SU-DHL-6 (cell line): ENCODE measurements at regions not wholly inside any gene's neighbourhood (a gene's known extent, or its start where the extent isn't known, plus 50 kb on each side); places are given as distances from the start of the nearest gene placed in this dataset.

Experiments
- H2AFZ ChIP-seq: fragments of 200-600 bp; sonication (generic); 2 replicates; pipeline ENCODE4 v1.6.1; 2014; ENCODE audit warnings: low read depth, mild to moderate bottlenecking, moderate library complexity, mixed read lengths, antibody characterized with exemption, low read length; ENCODE audit not compliant: severe bottlenecking
- H3F3A ChIP-seq: fragments of 200-600 bp; shearing (Covaris generic); 2 replicates; pipeline ENCODE4 v1.6.0; 2016; ENCODE audit warnings: antibody characterized with exemption, mild to moderate bottlenecking; ENCODE audit not compliant: insufficient read depth
- H3K27ac ChIP-seq: fragments of 200-600 bp; sonication (generic); 2 replicates; pipeline ENCODE4 v1.5.1; 2016; ENCODE audit warnings: low read depth, mild to moderate bottlenecking, low read length, moderate library complexity, mixed read lengths
- H3K27me3 ChIP-seq: fragments of 200-600 bp; sonication (generic), shearing (Covaris generic); 2 replicates; pipeline ENCODE4 v1.6.0; 2014; ENCODE audit warnings: mild to moderate bottlenecking, low read length
- H3K36me3 ChIP-seq: fragments of 200-600 bp; sonication (generic); 2 replicates; pipeline ENCODE4 v1.6.1; 2014; ENCODE audit warnings: mild to moderate bottlenecking, low read length, mixed read lengths
- H3K4me2 ChIP-seq: fragments of 300-600, 200-600 bp; shearing (Covaris generic), sonication (generic); 2 replicates; pipeline ENCODE4 v1.6.0; 2014; ENCODE audit warnings: low read length, low read depth, mild to moderate bottlenecking; ENCODE audit not compliant: poor library complexity, severe bottlenecking
- H3K4me3 ChIP-seq: fragments of 200-600 bp; sonication (generic); 2 replicates; pipeline ENCODE4 v1.5.1; 2014; ENCODE audit warnings: antibody characterized with exemption, low read length, mild to moderate bottlenecking, mixed read lengths; ENCODE audit not compliant: insufficient read depth, poor library complexity, severe bottlenecking
- H3K79me2 ChIP-seq: fragments of 200-600 bp; sonication (generic); 2 replicates; pipeline ENCODE4 v1.6.1; 2014; ENCODE audit warnings: mild to moderate bottlenecking, low read length, moderate library complexity; ENCODE audit not compliant: insufficient read depth
- H3K9ac ChIP-seq: fragments of 200-600 bp; sonication (generic); 2 replicates; pipeline ENCODE4 v1.7.0; 2014; ENCODE audit warnings: mild to moderate bottlenecking, low read length
- H3K9me2 ChIP-seq: fragments of 200-600 bp; sonication (generic); replicated peaks from 2 replicates; pipeline ENCODE4 v1.6.1; 2014; ENCODE audit warnings: low read length; ENCODE audit not compliant: insufficient read depth
- H3K9me3 ChIP-seq: fragments of 200-600 bp; sonication (generic); 2 replicates; pipeline ENCODE4 v1.6.1; 2014; ENCODE audit warnings: low read length, mixed read lengths; ENCODE audit not compliant: insufficient read depth
- H4K20me1 ChIP-seq: fragments of 200-600 bp; sonication (generic); 2 replicates; pipeline ENCODE4 v1.6.1; 2014; ENCODE audit warnings: low read depth, mild to moderate bottlenecking, antibody characterized with exemption, low read length, moderate library complexity, mixed read lengths
- EZH2phosphoT487 ChIP-seq: fragments of 200-600 bp; sonication (generic), shearing (Covaris generic); conservative IDR thresholded peaks from 2 replicates; pipeline ENCODE4 v1.6.1; 2018; ENCODE audit warnings: mild to moderate bottlenecking, antibody characterized with exemption, low read length, moderate library complexity, mixed read lengths
- TF ChIP-seq, protein P1 (sequence below): fragments of 200-600 bp; sonication (generic); IDR thresholded peaks from one replicate; pipeline ENCODE4 v1.5.1; 2017; ENCODE audit warnings: antibody characterized with exemption, mild to moderate bottlenecking, low read length, moderate library complexity; ENCODE audit not compliant: insufficient read depth, poor library complexity, severe bottlenecking

DNA sequence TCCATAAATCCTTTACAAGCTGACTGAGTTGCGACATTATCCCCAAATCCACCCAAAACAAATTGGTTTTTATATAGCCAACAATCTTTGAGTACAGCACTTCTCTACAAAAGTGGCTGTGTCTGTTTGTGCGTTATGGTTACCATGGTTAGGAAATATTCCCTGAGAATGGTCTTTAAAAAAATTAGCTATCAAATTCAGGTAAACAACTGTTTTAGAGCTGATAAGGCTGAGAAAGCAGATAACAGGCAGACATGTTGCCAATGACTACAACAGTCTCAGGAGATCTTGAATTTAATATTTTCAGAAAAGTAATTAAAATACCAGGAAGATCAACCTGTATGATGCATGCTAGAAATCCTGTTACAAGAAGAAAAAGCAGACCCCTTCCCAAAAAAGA is 248.0 kb downstream of the RASSF9 start:
- Histone ChIP-seq H3K79me2 (no peaks in the 10 kb centered on the region), H3K9me2 (no peaks in the 10 kb centered on the region), H3K36me3 (no peaks in the 10 kb centered on the region), H3K27ac (no peak overlapping the region), H3K4me2 (no peak overlapping the region), H4K20me1 (no peaks in the 10 kb centered on the region), H3K9me3 (no peaks in the 10 kb centered on the region), H3F3A (no peaks in the 10 kb centered on the region), H2AFZ (no peak overlapping the region), H3K4me3 (no peak overlapping the region), H3K27me3 (no peaks in the 10 kb centered on the region), H3K9ac (no peak overlapping the region)
- TF ChIP-seq EZH2phosphoT487 = no peak
- TF ChIP-seq, protein P1, sequence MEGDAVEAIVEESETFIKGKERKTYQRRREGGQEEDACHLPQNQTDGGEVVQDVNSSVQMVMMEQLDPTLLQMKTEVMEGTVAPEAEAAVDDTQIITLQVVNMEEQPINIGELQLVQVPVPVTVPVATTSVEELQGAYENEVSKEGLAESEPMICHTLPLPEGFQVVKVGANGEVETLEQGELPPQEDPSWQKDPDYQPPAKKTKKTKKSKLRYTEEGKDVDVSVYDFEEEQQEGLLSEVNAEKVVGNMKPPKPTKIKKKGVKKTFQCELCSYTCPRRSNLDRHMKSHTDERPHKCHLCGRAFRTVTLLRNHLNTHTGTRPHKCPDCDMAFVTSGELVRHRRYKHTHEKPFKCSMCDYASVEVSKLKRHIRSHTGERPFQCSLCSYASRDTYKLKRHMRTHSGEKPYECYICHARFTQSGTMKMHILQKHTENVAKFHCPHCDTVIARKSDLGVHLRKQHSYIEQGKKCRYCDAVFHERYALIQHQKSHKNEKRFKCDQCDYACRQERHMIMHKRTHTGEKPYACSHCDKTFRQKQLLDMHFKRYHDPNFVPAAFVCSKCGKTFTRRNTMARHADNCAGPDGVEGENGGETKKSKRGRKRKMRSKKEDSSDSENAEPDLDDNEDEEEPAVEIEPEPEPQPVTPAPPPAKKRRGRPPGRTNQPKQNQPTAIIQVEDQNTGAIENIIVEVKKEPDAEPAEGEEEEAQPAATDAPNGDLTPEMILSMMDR = no peak

DNA sequence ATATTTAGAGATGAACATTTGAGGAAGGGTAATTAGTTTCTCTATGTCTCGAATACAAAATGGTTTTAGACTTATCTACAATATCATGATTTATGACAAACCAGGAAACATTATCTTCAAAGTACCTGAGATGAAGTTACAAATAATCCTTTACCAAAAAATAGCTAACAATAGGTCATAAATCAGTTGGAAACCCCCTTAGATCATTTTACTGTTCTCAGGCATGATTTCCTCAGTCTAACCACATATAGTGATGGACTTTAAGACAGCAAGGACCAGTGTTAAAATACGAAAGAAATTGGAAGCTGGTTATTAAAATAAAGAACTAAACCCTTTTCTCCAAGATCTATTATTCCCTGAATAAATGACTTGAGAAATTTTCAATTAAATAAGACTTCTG is 235.4 kb downstream of the RASSF9 start:
- Histone ChIP-seq H3K9ac (no peak overlapping the region), H3K9me2 (no peaks in the 10 kb centered on the region), H3F3A (no peaks in the 10 kb centered on the region), H3K27me3 (no peaks in the 10 kb centered on the region), H3K36me3 (no peaks in the 10 kb centered on the region), H3K4me3 (no peak overlapping the region), H3K4me2 (no peak overlapping the region), H3K9me3 (no peaks in the 10 kb centered on the region), H3K79me2 (no peaks in the 10 kb centered on the region), H4K20me1 (no peaks in the 10 kb centered on the region), H2AFZ (no peak overlapping the region), H3K27ac (no peak overlapping the region)
- TF ChIP-seq, protein P1 = no peak
- TF ChIP-seq EZH2phosphoT487 = no peak

DNA sequence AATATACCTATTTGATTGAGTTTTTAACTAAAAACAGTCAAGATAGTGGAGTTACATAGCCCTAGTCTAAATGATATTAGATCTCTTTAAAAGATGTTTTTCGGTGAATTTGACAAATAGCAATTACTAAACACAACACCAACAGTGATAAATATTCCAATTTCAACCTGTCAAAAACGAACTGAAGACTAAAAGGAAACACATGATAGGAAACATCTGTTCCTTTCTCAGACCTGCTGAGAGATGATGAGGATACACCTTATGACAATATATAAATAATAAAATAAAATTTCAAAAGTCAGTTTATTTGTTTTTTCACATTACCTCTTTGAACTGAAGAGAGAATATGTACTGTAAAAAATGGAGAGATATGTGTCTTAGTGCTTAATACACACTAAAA is 232.7 kb downstream of the RASSF9 start:
- Histone ChIP-seq H3K27ac (no peak overlapping the region), H3K9me3 (no peaks in the 10 kb centered on the region), H3K79me2 (no peaks in the 10 kb centered on the region), H4K20me1 (no peaks in the 10 kb centered on the region), H3F3A (no peaks in the 10 kb centered on the region), H3K27me3 (no peaks in the 10 kb centered on the region), H3K9me2 (no peaks in the 10 kb centered on the region), H3K4me3 (no peak overlapping the region), H2AFZ (no peak overlapping the region), H3K36me3 (no peaks in the 10 kb centered on the region), H3K4me2 (no peak overlapping the region), H3K9ac (no peak overlapping the region)
- TF ChIP-seq EZH2phosphoT487 = no peak
- TF ChIP-seq, protein P1 = no peak
